Liver (tissue), 8 donors: ENCODE measurements at regions not wholly inside any gene's neighbourhood (a gene's known extent, or its start where the extent isn't known, plus 50 kb on each side); places are given as distances from the start of the nearest gene placed in this dataset.

ENCODE experiments used
- DNase-seq: peaks from one replicate; pipeline ENCODE4 v3.0.0-alpha.2; 2017; ENCODE audit warnings: low spot score
- H3K27ac ChIP-seq, 2 donors: one replicate each; pipeline ENCODE4 v1.7.0; 2013; ENCODE audit warnings: inconsistent platforms in 2 of 2, low read length in 2 of 2, control low read depth in 1 of 2, low read depth in 1 of 2, mild to moderate bottlenecking in 1 of 2
- H3K27me3 ChIP-seq, 4 donors: one replicate each; pipeline versions ENCODE4 v1.6.1 to v1.7.0; 2013; ENCODE audit warnings: low read length in 3 of 4, inconsistent platforms in 1 of 4, mild to moderate bottlenecking in 1 of 4, moderate library complexity in 1 of 4; ENCODE audit not compliant: control insufficient read depth in 4 of 4, insufficient read depth in 4 of 4
- H3K36me3 ChIP-seq, 4 donors: one replicate each; pipeline versions ENCODE4 v1.6.1 to v1.7.0; 2013; ENCODE audit warnings: low read length in 3 of 4, mild to moderate bottlenecking in 3 of 4, low read depth in 1 of 4, moderate library complexity in 1 of 4; ENCODE audit not compliant: control insufficient read depth in 4 of 4, insufficient read depth in 3 of 4
- H3K4me1 ChIP-seq, 4 donors: one replicate each; pipeline versions ENCODE4 v1.6.1 to v1.7.0; 2013; ENCODE audit warnings: low read length in 3 of 4, mild to moderate bottlenecking in 3 of 4, moderate library complexity in 1 of 4; ENCODE audit not compliant: control insufficient read depth in 4 of 4, insufficient read depth in 4 of 4
- H3K4me3 ChIP-seq, 3 donors: one replicate each; pipeline versions ENCODE4 v1.6.1 to v1.7.0; 2013; ENCODE audit warnings: low read length in 3 of 3, control low read depth in 1 of 3, low read depth in 1 of 3, mild to moderate bottlenecking in 1 of 3
- H3K9ac ChIP-seq, 2 donors: one replicate each; pipeline ENCODE4 v1.7.0; 2013; ENCODE audit warnings: low read length in 2 of 2, mild to moderate bottlenecking in 2 of 2, moderate library complexity in 2 of 2, control low read depth in 1 of 2, low read depth in 1 of 2
- H3K9me3 ChIP-seq, 4 donors: one replicate each; pipeline versions ENCODE4 v1.6.1 to v1.7.0; 2013; ENCODE audit warnings: low read length in 3 of 4; ENCODE audit not compliant: control insufficient read depth in 4 of 4
- ATF3 ChIP-seq: IDR thresholded peaks from 2 replicates; pipeline ENCODE4 v1.6.1; 2016; ENCODE audit warnings: antibody characterized with exemption
- CTCF ChIP-seq: fragments of 150-350 bp; IDR thresholded peaks from 2 replicates; pipeline ENCODE4 v1.5.1; 2017; ENCODE audit warnings: improper control_type of control experiment, low read depth, low read length; ENCODE audit not compliant: missing input control
- EGR1 ChIP-seq, 2 donors: IDR thresholded peaks; 2 replicates each; pipeline ENCODE4 v1.6.1; 2016 to 2018; ENCODE audit warnings: antibody characterized with exemption in 2 of 2, low read depth in 2 of 2
- FOXA1 ChIP-seq: IDR thresholded peaks from 2 replicates; pipeline ENCODE4 v1.6.1; 2016; ENCODE audit warnings: antibody characterized with exemption
- FOXA2 ChIP-seq: IDR thresholded peaks from 2 replicates; pipeline ENCODE4 v1.6.1; 2016; ENCODE audit warnings: antibody characterized with exemption
- GABPA ChIP-seq, 2 donors: IDR thresholded peaks in 1 of 2; conservative IDR thresholded peaks in 1 of 2; 2 replicates each; pipeline ENCODE4 v1.6.1; 2016; ENCODE audit warnings: antibody characterized with exemption in 2 of 2, mild to moderate bottlenecking in 1 of 2, moderate library complexity in 1 of 2
- HNF4A ChIP-seq, 2 donors: conservative IDR thresholded peaks; 2 replicates each; pipeline ENCODE4 v1.6.1; 2016; ENCODE audit warnings: antibody characterized with exemption in 2 of 2, mild to moderate bottlenecking in 2 of 2
- HNF4G ChIP-seq: IDR thresholded peaks from 2 replicates; pipeline ENCODE4 v1.6.1; 2016; ENCODE audit warnings: antibody characterized with exemption
- JUND ChIP-seq, 2 donors: IDR thresholded peaks; 2 replicates each; pipeline ENCODE4 v1.6.1; 2016; ENCODE audit warnings: antibody characterized with exemption in 2 of 2
- MAX ChIP-seq: IDR thresholded peaks from 2 replicates; pipeline ENCODE4 v1.6.1; 2016; ENCODE audit warnings: antibody characterized with exemption
- NR2F2 ChIP-seq: IDR thresholded peaks from 2 replicates; pipeline ENCODE4 v1.6.1; 2016; ENCODE audit warnings: antibody characterized with exemption
- RAD21 ChIP-seq, 2 donors: IDR thresholded peaks; 2 replicates each; pipeline ENCODE4 v1.6.1; 2016; ENCODE audit warnings: antibody characterized with exemption in 2 of 2, mild to moderate bottlenecking in 2 of 2
- REST ChIP-seq: IDR thresholded peaks from 2 replicates; pipeline ENCODE4 v1.6.1; 2016; ENCODE audit warnings: antibody characterized with exemption, mild to moderate bottlenecking
- RXRA ChIP-seq, 2 donors: IDR thresholded peaks; 2 replicates each; pipeline ENCODE4 v1.6.1; 2017 to 2018; ENCODE audit warnings: antibody characterized with exemption in 2 of 2, mild to moderate bottlenecking in 1 of 2
- SP1 ChIP-seq: IDR thresholded peaks from 2 replicates; pipeline ENCODE4 v1.6.1; 2018; ENCODE audit warnings: antibody characterized with exemption, mild to moderate bottlenecking
- TAF1 ChIP-seq: conservative IDR thresholded peaks from 2 replicates; pipeline ENCODE4 v1.6.1; 2016; ENCODE audit warnings: antibody characterized with exemption, mild to moderate bottlenecking
- ZBTB33 ChIP-seq: IDR thresholded peaks from 2 replicates; pipeline ENCODE4 v1.6.1; 2016; ENCODE audit warnings: antibody characterized with exemption
- WGBS: extraction: QIAGEN DNeasy Blood & Tissue Kit; methylation state at CpG from one replicate; pipeline ENCODE4 v1.1.7; 2013; 5-methylcytosine and 5-hydroxymethylcytosine counted together
- donor health status: healthy.
- donor health status: healthy.
- donor health status: healthy.
- donor health status: healthy.
- donor health status: healthy.

- Histone ChIP-seq H3K36me3 (no peaks in the 10 kb centered on the region), H3K27me3 (no peaks in the 10 kb centered on the region), H3K4me1 (no peaks in the 10 kb centered on the region), H3K27ac (no peak overlapping the region), H3K9ac (no peak overlapping the region), H3K9me3 (no peaks in the 10 kb centered on the region), H3K4me3 (no peak overlapping the region)
- no peak for DNase-seq
- TF ChIP-seq FOXA1: no peak
- no peak for TF ChIP-seq MAX
- no peak for TF ChIP-seq TAF1
- no peak for TF ChIP-seq JUND (IDR thresholded peaks at IDR 0.05)
- no peak for TF ChIP-seq GABPA (IDR thresholded peaks at IDR 0.05 in 1 of 2, conservative IDR thresholded peaks at IDR 0.05 in 1 of 2)
- no peak for TF ChIP-seq RXRA (IDR thresholded peaks at IDR 0.05)
- no peak for TF ChIP-seq REST
- TF ChIP-seq HNF4A (conservative IDR thresholded peaks at IDR 0.05): no peak
- no peak for TF ChIP-seq EGR1 (IDR thresholded peaks at IDR 0.05; ENCODE audit: low read depth in 2 of 2)
- no peak for TF ChIP-seq FOXA2
- no peak for TF ChIP-seq SP1
- no peak for TF ChIP-seq NR2F2
- TF ChIP-seq ZBTB33: no peak
- no peak for TF ChIP-seq RAD21 (IDR thresholded peaks at IDR 0.05)
- whole genome bisulfite sequencing: 69% methylated on average over 3 of the region's 3 CpGs
These were observed 75.2 kb downstream of the SPRY1 start for GRCh38 chr4:123471655-123472369.

- WGBS: 94% methylated on average over 4 of the region's 4 CpGs
- H3K9me3 ChIP-seq: no peaks in the 10 kb centered on the region
- no peak for DNase-seq
- TF ChIP-seq FOXA2: no peak
- TF ChIP-seq RAD21 (IDR thresholded peaks at IDR 0.05): no peak
- TF ChIP-seq ZBTB33: no peak
- no peak for TF ChIP-seq FOXA1
- TF ChIP-seq NR2F2: no peak
- TF ChIP-seq CTCF: no peak
- TF ChIP-seq RXRA (IDR thresholded peaks at IDR 0.05): no peak
- TF ChIP-seq JUND (IDR thresholded peaks at IDR 0.05): no peak
- TF ChIP-seq TAF1: no peak
- TF ChIP-seq EGR1 (IDR thresholded peaks at IDR 0.05; ENCODE audit: low read depth in 2 of 2): no peak
- no peak for TF ChIP-seq HNF4A (conservative IDR thresholded peaks at IDR 0.05)
- no peak for TF ChIP-seq HNF4G
- TF ChIP-seq MAX: no peak
- TF ChIP-seq ATF3: no peak
These were observed 78.2 kb downstream of the SPRY1 start for GRCh38 chr4:123474817-123475216.

More at GRCh38 chr4:123474817-123475216, 78.2 kb downstream of the SPRY1 start:
- Histone ChIP-seq H3K4me1 (peaks cover 0 to 9% (median 0%) of the 10 kb centered on the region in 4 donors), H3K36me3 (no peaks in the 10 kb centered on the region), H3K4me3 (no peak overlapping the region), H3K9ac (no peak overlapping the region), H3K27me3 (no peaks in the 10 kb centered on the region), H3K27ac (no peak overlapping the region)
